ENCODE measurements at regions not wholly inside any gene's neighbourhood (a gene's known extent, or its start where the extent isn't known, plus 50 kb on each side); places are given as distances from the start of the nearest gene placed in this dataset.

DNA sequence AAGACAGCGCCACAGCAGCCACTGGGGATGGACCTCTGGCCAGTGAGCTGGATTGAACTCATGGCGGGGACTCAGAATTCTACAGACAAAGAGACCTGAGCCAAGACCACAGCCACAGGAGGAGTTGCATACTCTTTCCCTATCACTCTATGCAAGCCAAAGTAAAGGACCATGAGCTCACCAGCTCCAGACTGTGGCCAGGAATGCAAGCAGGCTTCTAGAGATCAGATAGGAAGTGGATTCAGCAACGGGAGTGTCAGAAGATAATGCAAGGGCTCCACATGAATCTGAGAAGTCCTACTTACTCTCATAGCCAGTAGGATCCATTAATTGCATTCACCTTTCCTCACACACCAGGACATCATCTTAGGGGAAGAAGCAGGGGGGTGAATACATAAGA lies 415.4 kb upstream of the POU3F3 start:
- Histone ChIP-seq H3K27ac (ENCODE audit: low read depth in 2 of 2, low read length in 1 of 2) (no peak overlapping the region), H3K9me3 (ENCODE audit: control insufficient read depth in 2 of 2, insufficient read depth in 1 of 2, low read depth in 1 of 2, low read length in 1 of 2) (no peaks in the 10 kb centered on the region)
- WGBS, 2 donors = 79 to 84% methylated on average over 3 of the region's 3 CpGs

DNA sequence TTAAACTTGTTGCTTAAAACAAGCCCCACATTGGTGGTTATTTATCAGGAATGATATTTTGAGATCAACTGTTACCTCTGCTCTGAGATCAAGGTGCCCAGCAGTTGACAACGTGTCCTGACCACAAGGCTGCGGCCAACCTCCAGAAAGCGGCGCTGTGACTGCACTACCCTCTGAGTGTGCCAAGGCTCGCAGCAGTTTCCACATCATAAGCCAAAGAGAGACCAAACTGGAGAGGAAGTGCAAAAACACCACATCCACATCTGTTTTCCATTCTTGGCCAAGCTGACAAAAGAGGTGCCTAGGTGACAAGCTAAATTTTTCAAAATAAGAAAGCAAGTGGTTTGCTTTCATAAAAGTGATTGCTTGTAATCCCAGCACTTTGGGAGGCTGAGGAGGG lies 410.8 kb upstream of the POU3F3 start:
- no peak overlapping the region for H3K4me3 ChIP-seq (ENCODE audit: low read depth in 1 of 2, low read length in 2 of 2)
- H3K27me3 ChIP-seq (ENCODE audit: control insufficient read depth in 1 of 2, insufficient read depth in 2 of 2, low read length in 2 of 2) = no peaks in the 10 kb centered on the region
- no peak overlapping the region for H3K27ac ChIP-seq (ENCODE audit: low read depth in 2 of 2, low read length in 1 of 2)
- no peaks in the 10 kb centered on the region for H3K36me3 ChIP-seq (ENCODE audit: control insufficient read depth in 2 of 2, insufficient read depth in 2 of 2, low read length in 1 of 2)
- no peaks in the 10 kb centered on the region for H3K4me1 ChIP-seq (ENCODE audit: control insufficient read depth in 2 of 2, insufficient read depth in 2 of 2, low read length in 1 of 2)
- WGBS, 2 donors = 80 to 81% methylated on average over 5 of the region's 5 CpGs
- no peaks in the 10 kb centered on the region for H3K9me3 ChIP-seq (ENCODE audit: control insufficient read depth in 2 of 2, insufficient read depth in 1 of 2, low read depth in 1 of 2, low read length in 1 of 2)

More for the DNA sequence above, 415.4 kb upstream of the POU3F3 start:
- no peaks in the 10 kb centered on the region for H3K36me3 ChIP-seq (ENCODE audit: control insufficient read depth in 2 of 2, insufficient read depth in 2 of 2, low read length in 1 of 2)
- H3K27me3 ChIP-seq (ENCODE audit: control insufficient read depth in 1 of 2, insufficient read depth in 2 of 2, low read length in 2 of 2) = no peaks in the 10 kb centered on the region
- H3K4me1 ChIP-seq (ENCODE audit: control insufficient read depth in 2 of 2, insufficient read depth in 2 of 2, low read length in 1 of 2) = peaks cover 0 to 3% of the 10 kb centered on the region in 2 donors
- H3K4me3 ChIP-seq (ENCODE audit: low read depth in 1 of 2, low read length in 2 of 2) = no peak overlapping the region

DNA sequence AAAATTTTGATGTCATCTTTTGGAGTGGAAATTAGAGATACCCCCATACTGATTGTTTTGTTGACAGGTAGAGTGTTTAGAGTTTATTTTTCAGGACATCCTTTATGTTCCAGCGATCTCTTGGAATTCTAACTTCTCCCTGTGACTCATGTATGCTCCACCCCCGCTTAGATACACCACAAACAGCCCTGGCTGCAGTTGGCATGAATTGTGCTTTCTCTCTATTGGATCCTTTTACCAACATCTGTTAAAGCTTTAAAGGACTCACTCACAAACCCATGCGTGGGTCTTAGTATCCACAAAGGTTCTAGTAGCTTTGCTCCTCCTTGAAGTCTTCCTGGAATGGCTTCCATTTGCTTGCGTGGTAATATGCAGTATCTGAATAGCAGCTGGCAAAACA lies 409.5 kb upstream of the POU3F3 start:
- Histone ChIP-seq H3K4me3 (ENCODE audit: low read depth in 1 of 2, low read length in 2 of 2) (no peak overlapping the region), H3K27ac (ENCODE audit: low read depth in 2 of 2, low read length in 1 of 2) (no peak overlapping the region), H3K9me3 (ENCODE audit: control insufficient read depth in 2 of 2, insufficient read depth in 1 of 2, low read depth in 1 of 2, low read length in 1 of 2) (no peaks in the 10 kb centered on the region), H3K27me3 (ENCODE audit: control insufficient read depth in 1 of 2, insufficient read depth in 2 of 2, low read length in 2 of 2) (no peaks in the 10 kb centered on the region), H3K4me1 (ENCODE audit: control insufficient read depth in 2 of 2, insufficient read depth in 2 of 2, low read length in 1 of 2) (no peaks in the 10 kb centered on the region), H3K36me3 (ENCODE audit: control insufficient read depth in 2 of 2, insufficient read depth in 2 of 2, low read length in 1 of 2) (no peaks in the 10 kb centered on the region)
- 65 to 71% methylated on average over 4 of the region's 4 CpGs for WGBS, 2 donors

GRCh38 chr2:104444889-104445288 lies 409.0 kb upstream of the POU3F3 start:
- whole genome bisulfite sequencing, 2 donors = 66 to 79% methylated on average over 3 of the region's 3 CpGs
- Histone ChIP-seq H3K27me3 (ENCODE audit: control insufficient read depth in 1 of 2, insufficient read depth in 2 of 2, low read length in 2 of 2) (no peaks in the 10 kb centered on the region), H3K27ac (ENCODE audit: low read depth in 2 of 2, low read length in 1 of 2) (no peak overlapping the region), H3K4me1 (ENCODE audit: control insufficient read depth in 2 of 2, insufficient read depth in 2 of 2, low read length in 1 of 2) (no peaks in the 10 kb centered on the region), H3K9me3 (ENCODE audit: control insufficient read depth in 2 of 2, insufficient read depth in 1 of 2, low read depth in 1 of 2, low read length in 1 of 2) (no peaks in the 10 kb centered on the region), H3K36me3 (ENCODE audit: control insufficient read depth in 2 of 2, insufficient read depth in 2 of 2, low read length in 1 of 2) (no peaks in the 10 kb centered on the region), H3K4me3 (ENCODE audit: low read depth in 1 of 2, low read length in 2 of 2) (no peak overlapping the region)

DNA sequence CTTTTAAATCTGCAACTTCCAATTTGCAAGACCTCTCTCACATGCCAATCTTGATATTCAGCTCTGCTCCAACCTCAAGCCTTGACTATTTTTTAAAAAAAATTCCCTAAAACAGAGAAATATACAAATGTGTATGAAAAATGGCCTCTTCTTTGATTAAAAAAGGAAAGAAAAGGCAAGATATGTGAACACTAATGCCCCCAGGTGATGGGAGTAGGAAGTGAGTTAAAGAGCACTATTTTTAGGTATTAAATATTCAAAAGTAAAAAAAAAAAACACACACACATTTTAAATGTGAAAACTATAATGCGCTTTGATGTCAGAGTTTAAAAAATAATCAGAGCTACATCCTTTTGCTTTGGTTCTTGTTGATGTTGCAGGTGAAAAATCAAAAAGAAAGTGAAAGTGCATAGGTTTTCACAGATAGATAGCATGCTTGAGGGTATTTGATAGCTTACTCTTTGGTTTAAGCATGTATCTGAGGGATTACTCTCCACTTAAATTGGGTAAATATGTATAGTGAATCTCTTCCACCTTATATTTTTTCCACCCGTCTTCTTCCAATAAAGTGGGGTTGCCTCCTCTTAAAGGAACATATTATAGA lies 406.0 kb upstream of the POU3F3 start:
- Histone ChIP-seq H3K27me3 (ENCODE audit: control insufficient read depth in 1 of 2, insufficient read depth in 2 of 2, low read length in 2 of 2) (no peaks in the 10 kb centered on the region), H3K4me3 (ENCODE audit: low read depth in 1 of 2, low read length in 2 of 2) (no peak overlapping the region), H3K36me3 (ENCODE audit: control insufficient read depth in 2 of 2, insufficient read depth in 2 of 2, low read length in 1 of 2) (no peaks in the 10 kb centered on the region), H3K27ac (ENCODE audit: low read depth in 2 of 2, low read length in 1 of 2) (no peak overlapping the region), H3K4me1 (ENCODE audit: control insufficient read depth in 2 of 2, insufficient read depth in 2 of 2, low read length in 1 of 2) (no peaks in the 10 kb centered on the region), H3K9me3 (ENCODE audit: control insufficient read depth in 2 of 2, insufficient read depth in 1 of 2, low read depth in 1 of 2, low read length in 1 of 2) (no peaks in the 10 kb centered on the region)
- 73 to 76% methylated on average over 2 of the region's 2 CpGs for WGBS, 2 donors

DNA sequence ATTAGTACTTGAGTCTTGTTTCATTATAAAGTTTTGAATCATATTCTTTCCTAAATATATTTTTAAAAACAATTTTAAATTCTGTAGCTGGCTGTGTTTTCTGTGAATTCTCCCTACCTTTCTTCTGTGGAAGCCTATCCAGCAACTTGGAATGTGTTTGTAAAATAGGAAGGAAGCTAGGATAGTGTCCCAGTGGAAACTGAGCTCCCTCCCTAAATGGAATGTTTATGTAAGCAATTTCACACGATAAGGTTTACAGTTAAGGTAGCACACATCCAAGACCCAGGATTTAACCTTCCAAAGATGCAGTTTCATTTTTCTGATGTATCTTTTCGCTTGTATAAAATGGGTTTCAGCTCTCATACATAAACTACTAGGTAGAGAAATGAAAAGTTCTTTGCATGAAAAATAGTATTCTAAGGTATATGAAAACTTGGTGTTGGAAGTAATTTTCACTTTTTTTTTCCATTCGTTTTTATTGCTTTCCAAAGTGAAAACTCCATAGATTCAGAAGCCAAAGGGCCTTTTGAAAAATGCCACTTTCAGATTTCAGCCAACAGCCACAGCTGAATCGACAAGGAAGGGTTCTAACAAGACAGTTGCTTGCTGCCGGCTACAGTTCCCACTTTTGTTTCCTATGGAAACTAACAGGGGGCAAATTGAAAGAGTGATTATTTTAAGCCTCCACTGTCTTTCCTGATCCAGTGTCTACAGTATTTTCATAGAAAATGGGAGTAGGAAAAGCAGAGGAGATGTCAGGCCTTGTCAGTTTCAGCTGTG lies 405.1 kb upstream of the POU3F3 start:
- no peaks in the 10 kb centered on the region for H3K4me1 ChIP-seq (ENCODE audit: control insufficient read depth in 2 of 2, insufficient read depth in 2 of 2, low read length in 1 of 2)
- no peaks in the 10 kb centered on the region for H3K36me3 ChIP-seq (ENCODE audit: control insufficient read depth in 2 of 2, insufficient read depth in 2 of 2, low read length in 1 of 2)
- no peak overlapping the region for H3K4me3 ChIP-seq (ENCODE audit: low read depth in 1 of 2, low read length in 2 of 2)
- WGBS, 2 donors = 56 to 58% methylated on average over 5 of the region's 5 CpGs
- H3K9me3 ChIP-seq (ENCODE audit: control insufficient read depth in 2 of 2, insufficient read depth in 1 of 2, low read depth in 1 of 2, low read length in 1 of 2) = no peaks in the 10 kb centered on the region
- no peaks in the 10 kb centered on the region for H3K27me3 ChIP-seq (ENCODE audit: control insufficient read depth in 1 of 2, insufficient read depth in 2 of 2, low read length in 2 of 2)
- H3K27ac ChIP-seq (ENCODE audit: low read depth in 2 of 2, low read length in 1 of 2) = no peak overlapping the region

DNA sequence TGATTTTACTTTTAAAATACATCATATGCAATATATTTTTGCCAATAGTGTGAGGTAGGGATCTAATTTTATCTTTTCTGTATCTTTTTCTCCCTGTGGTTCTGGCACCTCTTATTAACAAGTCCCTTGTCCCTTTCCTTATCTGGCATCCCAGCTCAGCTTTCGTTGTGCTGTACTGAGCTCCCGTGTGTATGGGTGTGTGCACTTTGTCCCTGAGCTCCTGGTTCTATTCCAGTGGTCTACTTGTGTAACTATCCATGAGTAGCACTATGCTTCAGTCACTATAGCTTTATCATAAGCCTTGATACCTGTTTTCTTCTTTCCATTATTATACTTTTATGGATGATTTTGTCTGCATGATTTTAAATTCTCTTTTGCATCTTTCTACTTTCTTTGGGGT lies 401.4 kb upstream of the POU3F3 start:
- no peak overlapping the region for H3K27ac ChIP-seq (ENCODE audit: low read depth in 2 of 2, low read length in 1 of 2)
- WGBS, 2 donors = 57 to 78% methylated on average over 2 of the region's 2 CpGs
- H3K27me3 ChIP-seq (ENCODE audit: control insufficient read depth in 1 of 2, insufficient read depth in 2 of 2, low read length in 2 of 2) = no peaks in the 10 kb centered on the region
- H3K4me1 ChIP-seq (ENCODE audit: control insufficient read depth in 2 of 2, insufficient read depth in 2 of 2, low read length in 1 of 2) = no peaks in the 10 kb centered on the region
- H3K9me3 ChIP-seq (ENCODE audit: control insufficient read depth in 2 of 2, insufficient read depth in 1 of 2, low read depth in 1 of 2, low read length in 1 of 2) = no peaks in the 10 kb centered on the region
- no peak overlapping the region for H3K4me3 ChIP-seq (ENCODE audit: low read depth in 1 of 2, low read length in 2 of 2)
- H3K36me3 ChIP-seq (ENCODE audit: control insufficient read depth in 2 of 2, insufficient read depth in 2 of 2, low read length in 1 of 2) = no peaks in the 10 kb centered on the region

GRCh38 chr2:104462731-104463130 lies 391.2 kb upstream of the POU3F3 start:
- Histone ChIP-seq H3K9me3 (ENCODE audit: control insufficient read depth in 2 of 2, insufficient read depth in 1 of 2, low read depth in 1 of 2, low read length in 1 of 2) (no peaks in the 10 kb centered on the region), H3K36me3 (ENCODE audit: control insufficient read depth in 2 of 2, insufficient read depth in 2 of 2, low read length in 1 of 2) (no peaks in the 10 kb centered on the region), H3K4me3 (ENCODE audit: low read depth in 1 of 2, low read length in 2 of 2) (no peak overlapping the region), H3K4me1 (ENCODE audit: control insufficient read depth in 2 of 2, insufficient read depth in 2 of 2, low read length in 1 of 2) (no peaks in the 10 kb centered on the region), H3K27ac (ENCODE audit: low read depth in 2 of 2, low read length in 1 of 2) (no peak overlapping the region), H3K27me3 (ENCODE audit: control insufficient read depth in 1 of 2, insufficient read depth in 2 of 2, low read length in 2 of 2) (no peaks in the 10 kb centered on the region)
- WGBS, 2 donors = 91 to 95% methylated on average over 2 of the region's 2 CpGs

DNA sequence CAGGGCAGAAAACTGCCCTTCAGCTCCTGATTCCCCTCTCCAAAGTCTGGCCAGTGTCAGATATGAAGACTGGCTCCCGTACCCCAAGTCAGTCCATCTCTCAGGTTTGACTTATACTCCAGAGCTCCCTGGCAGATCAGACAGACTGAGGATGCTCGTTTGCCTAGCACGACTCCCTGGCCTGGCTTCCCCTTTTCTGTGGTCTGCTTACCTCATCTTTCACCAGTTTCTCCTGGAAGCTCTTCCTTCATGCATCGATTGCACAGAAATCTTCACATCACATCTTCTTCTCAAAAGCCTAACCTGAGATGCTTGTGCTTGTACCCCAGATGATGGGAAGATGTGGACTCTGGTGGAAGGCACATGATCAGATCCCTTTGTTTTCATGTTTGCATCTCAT lies 387.9 kb upstream of the POU3F3 start:
- no peaks in the 10 kb centered on the region for H3K9me3 ChIP-seq (ENCODE audit: control insufficient read depth in 2 of 2, insufficient read depth in 1 of 2, low read depth in 1 of 2, low read length in 1 of 2)
- H3K36me3 ChIP-seq (ENCODE audit: control insufficient read depth in 2 of 2, insufficient read depth in 2 of 2, low read length in 1 of 2) = no peaks in the 10 kb centered on the region
- H3K4me3 ChIP-seq (ENCODE audit: low read depth in 1 of 2, low read length in 2 of 2) = no peak overlapping the region
- WGBS, 2 donors = 60 to 65% methylated on average over 4 of the region's 4 CpGs
- no peak overlapping the region for H3K27ac ChIP-seq (ENCODE audit: low read depth in 2 of 2, low read length in 1 of 2)
- H3K27me3 ChIP-seq (ENCODE audit: control insufficient read depth in 1 of 2, insufficient read depth in 2 of 2, low read length in 2 of 2) = no peaks in the 10 kb centered on the region
- H3K4me1 ChIP-seq (ENCODE audit: control insufficient read depth in 2 of 2, insufficient read depth in 2 of 2, low read length in 1 of 2) = no peaks in the 10 kb centered on the region

GRCh38 chr2:104468846-104469245 lies 385.1 kb upstream of the POU3F3 start:
- Histone ChIP-seq H3K27ac (ENCODE audit: low read depth in 2 of 2, low read length in 1 of 2) (no peak overlapping the region), H3K4me3 (ENCODE audit: low read depth in 1 of 2, low read length in 2 of 2) (no peak overlapping the region), H3K9me3 (ENCODE audit: control insufficient read depth in 2 of 2, insufficient read depth in 1 of 2, low read depth in 1 of 2, low read length in 1 of 2) (no peaks in the 10 kb centered on the region), H3K36me3 (ENCODE audit: control insufficient read depth in 2 of 2, insufficient read depth in 2 of 2, low read length in 1 of 2) (no peaks in the 10 kb centered on the region), H3K4me1 (ENCODE audit: control insufficient read depth in 2 of 2, insufficient read depth in 2 of 2, low read length in 1 of 2) (no peaks in the 10 kb centered on the region), H3K27me3 (ENCODE audit: control insufficient read depth in 1 of 2, insufficient read depth in 2 of 2, low read length in 2 of 2) (no peaks in the 10 kb centered on the region)
- WGBS, 2 donors = 44 to 51% methylated on average over 6 of the region's 6 CpGs
